ENCODE measurements at regions not wholly inside any gene's neighbourhood (a gene's known extent, or its start where the extent isn't known, plus 50 kb on each side); places are given as distances from the start of the nearest gene placed in this dataset.

DNA sequence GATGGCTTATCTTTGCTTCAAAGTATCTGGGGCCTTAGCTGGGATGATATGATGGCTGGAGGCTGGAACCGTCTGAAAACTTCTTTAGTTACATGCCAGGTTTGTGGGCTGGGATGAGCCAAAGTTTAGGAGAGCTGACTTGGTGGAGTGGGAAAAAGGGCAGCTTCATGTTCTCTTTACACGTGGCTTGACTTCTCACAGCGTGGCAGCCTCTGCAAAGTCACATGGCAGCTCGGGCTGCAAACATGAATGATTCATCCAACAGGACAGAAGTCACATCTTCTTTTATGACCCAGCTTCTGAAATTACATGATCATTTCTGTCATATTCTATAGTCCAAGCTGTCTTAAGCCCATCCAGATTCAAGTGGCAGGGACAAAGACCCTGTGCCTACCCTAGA lies 176.0 kb downstream of the OLFM4 start:
- Histone ChIP-seq H3K4me3 (ENCODE audit: low read depth, low read length) (no peak overlapping the region), H3K36me3 (ENCODE audit: control insufficient read depth, insufficient read depth, low read length) (no peaks in the 10 kb centered on the region), H3K27me3 (ENCODE audit: control insufficient read depth, insufficient read depth, low read length) (peaks cover 2% of the 10 kb centered on the region)
- DNase-seq (ENCODE audit: low read depth) (no peak), FAIRE-seq (no peak)
- TF ChIP-seq, protein P1, sequence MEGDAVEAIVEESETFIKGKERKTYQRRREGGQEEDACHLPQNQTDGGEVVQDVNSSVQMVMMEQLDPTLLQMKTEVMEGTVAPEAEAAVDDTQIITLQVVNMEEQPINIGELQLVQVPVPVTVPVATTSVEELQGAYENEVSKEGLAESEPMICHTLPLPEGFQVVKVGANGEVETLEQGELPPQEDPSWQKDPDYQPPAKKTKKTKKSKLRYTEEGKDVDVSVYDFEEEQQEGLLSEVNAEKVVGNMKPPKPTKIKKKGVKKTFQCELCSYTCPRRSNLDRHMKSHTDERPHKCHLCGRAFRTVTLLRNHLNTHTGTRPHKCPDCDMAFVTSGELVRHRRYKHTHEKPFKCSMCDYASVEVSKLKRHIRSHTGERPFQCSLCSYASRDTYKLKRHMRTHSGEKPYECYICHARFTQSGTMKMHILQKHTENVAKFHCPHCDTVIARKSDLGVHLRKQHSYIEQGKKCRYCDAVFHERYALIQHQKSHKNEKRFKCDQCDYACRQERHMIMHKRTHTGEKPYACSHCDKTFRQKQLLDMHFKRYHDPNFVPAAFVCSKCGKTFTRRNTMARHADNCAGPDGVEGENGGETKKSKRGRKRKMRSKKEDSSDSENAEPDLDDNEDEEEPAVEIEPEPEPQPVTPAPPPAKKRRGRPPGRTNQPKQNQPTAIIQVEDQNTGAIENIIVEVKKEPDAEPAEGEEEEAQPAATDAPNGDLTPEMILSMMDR (IDR thresholded peaks at IDR 0.05; ENCODE audit: insufficient read depth, low read length, severe bottlenecking): no peak

DNA sequence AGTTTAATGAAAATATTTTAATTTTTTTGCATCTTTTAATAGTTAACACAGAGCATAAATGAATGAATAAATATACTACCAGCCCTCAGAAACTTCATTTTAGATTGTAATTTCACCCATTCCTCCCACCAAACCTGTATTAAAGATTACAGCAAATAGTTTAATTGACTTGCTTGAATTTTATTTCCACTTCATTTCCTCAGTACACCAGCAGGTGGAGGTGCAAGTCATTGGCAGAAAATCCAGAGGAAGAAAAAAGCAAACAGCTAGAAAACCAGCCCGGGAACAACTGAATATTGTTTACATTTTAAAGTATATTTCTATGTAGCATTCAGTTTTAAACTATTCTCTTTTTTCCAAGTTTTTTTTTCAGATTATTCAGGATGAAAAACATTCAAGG lies 177.8 kb downstream of the OLFM4 start:
- peak; percentile 8 for DNase-seq (ENCODE audit: low read depth)

DNA sequence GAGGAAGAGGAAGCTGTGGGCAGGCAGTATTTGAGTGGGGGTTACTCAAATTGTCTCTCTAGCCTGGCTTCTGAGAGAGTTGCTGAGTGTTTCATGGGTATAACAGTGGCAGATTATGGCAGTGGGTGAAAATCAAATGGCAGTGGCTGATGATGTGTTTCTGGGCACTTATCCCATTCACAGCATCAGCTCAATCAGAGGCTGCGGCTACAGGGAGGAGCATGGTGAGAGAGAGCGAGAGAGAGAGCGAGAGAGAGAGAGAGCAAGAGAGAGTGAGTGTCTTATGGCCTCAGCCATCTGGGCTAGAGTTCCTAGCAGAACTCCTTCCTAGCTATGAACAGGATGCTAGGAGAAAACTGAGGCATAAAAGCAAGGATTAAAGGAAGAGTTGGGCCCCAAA lies 178.9 kb downstream of the OLFM4 start:
- no peaks in the 10 kb centered on the region for H3K27me3 ChIP-seq (ENCODE audit: control insufficient read depth, insufficient read depth, low read length)
- DNase-seq (ENCODE audit: low read depth) (no peak), FAIRE-seq (no peak)
- TF ChIP-seq, protein P1 (IDR thresholded peaks at IDR 0.05; ENCODE audit: insufficient read depth, low read length, severe bottlenecking): no peak
- H3K36me3 ChIP-seq (ENCODE audit: control insufficient read depth, insufficient read depth, low read length): no peaks in the 10 kb centered on the region
- H3K4me3 ChIP-seq (ENCODE audit: low read depth, low read length): no peak overlapping the region

More for the DNA sequence above, 177.8 kb downstream of the OLFM4 start:
- peaks cover 2% of the 10 kb centered on the region for H3K27me3 ChIP-seq (ENCODE audit: control insufficient read depth, insufficient read depth, low read length)
- TF ChIP-seq, protein P1 (IDR thresholded peaks at IDR 0.05; ENCODE audit: insufficient read depth, low read length, severe bottlenecking): peak; percentile 16
- FAIRE-seq: no peak
- no peak overlapping the region for H3K4me3 ChIP-seq (ENCODE audit: low read depth, low read length)
- H3K36me3 ChIP-seq (ENCODE audit: control insufficient read depth, insufficient read depth, low read length): no peaks in the 10 kb centered on the region

DNA sequence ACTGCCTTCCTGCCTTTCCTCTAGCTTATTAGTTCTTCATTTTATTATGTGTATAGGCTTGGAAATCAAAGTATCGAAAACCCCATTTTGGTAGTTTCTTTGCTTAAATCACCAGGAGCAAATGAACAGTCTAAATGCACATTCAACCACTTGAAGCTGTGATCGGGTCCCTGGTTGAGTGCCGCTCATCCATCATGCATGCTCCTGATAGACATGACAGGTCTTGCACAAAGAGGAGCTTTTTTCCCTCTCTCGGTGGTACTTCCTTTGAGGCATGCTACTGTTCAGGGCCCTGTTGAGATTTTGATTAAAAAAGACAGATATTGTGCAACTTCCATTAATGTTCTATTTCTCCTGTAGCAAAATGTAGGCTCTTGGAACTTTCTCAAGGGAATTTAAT lies 185.8 kb downstream of the OLFM4 start:
- TF ChIP-seq, protein P1 (IDR thresholded peaks at IDR 0.05; ENCODE audit: insufficient read depth, low read length, severe bottlenecking): no peak
- H3K4me3 ChIP-seq (ENCODE audit: low read depth, low read length): no peak overlapping the region
- FAIRE-seq (no peak), DNase-seq (ENCODE audit: low read depth) (no peak)
- no peaks in the 10 kb centered on the region for H3K36me3 ChIP-seq (ENCODE audit: control insufficient read depth, insufficient read depth, low read length)
- no peaks in the 10 kb centered on the region for H3K27me3 ChIP-seq (ENCODE audit: control insufficient read depth, insufficient read depth, low read length)

DNA sequence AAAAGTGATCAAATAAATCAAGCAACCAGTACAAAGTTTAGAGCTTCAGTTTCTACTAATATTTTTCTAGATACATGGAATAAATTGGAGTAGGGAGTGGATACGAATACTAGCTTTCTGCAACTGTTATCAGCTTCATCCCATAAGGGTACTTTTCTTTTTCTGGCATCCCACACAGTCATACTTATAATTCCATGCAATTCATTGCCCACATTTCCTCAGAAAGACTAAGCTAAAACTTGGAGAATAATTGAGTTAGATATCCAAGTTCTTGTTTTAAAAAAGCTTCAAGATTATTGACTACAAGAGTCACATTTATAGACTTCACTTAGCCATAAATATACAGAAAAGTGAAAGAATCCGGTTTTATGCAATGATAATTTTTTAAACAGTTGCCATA lies 186.9 kb downstream of the OLFM4 start:
- DNase-seq (ENCODE audit: low read depth): no peak
- Histone ChIP-seq H3K27me3 (ENCODE audit: control insufficient read depth, insufficient read depth, low read length) (no peaks in the 10 kb centered on the region), H3K36me3 (ENCODE audit: control insufficient read depth, insufficient read depth, low read length) (no peaks in the 10 kb centered on the region), H3K4me3 (ENCODE audit: low read depth, low read length) (no peak overlapping the region)
- TF ChIP-seq, protein P1 (IDR thresholded peaks at IDR 0.05; ENCODE audit: insufficient read depth, low read length, severe bottlenecking): no peak
- FAIRE-seq: no peak

DNA sequence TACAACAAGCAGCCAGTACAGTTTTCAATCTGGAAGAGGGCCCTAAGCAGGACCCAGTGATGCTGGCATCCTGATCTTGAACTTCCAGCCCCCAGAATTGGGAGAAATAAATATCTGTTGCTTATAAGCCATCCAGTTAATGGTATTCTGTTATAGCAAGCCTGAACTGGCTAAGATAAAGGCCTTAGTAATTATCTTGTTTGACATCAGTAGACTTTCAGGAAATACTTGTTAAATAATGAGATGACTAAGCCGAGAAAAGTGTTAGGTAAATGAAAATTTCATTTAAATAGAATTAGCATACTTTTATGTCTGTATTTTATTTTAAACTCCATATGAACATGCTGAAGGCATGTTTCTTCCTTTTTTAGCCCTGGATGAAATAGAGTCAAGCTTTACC lies 188.2 kb downstream of the OLFM4 start:
- Histone ChIP-seq H3K4me3 (ENCODE audit: low read depth, low read length) (no peak overlapping the region), H3K36me3 (ENCODE audit: control insufficient read depth, insufficient read depth, low read length) (no peaks in the 10 kb centered on the region), H3K27me3 (ENCODE audit: control insufficient read depth, insufficient read depth, low read length) (no peaks in the 10 kb centered on the region)
- DNase-seq (ENCODE audit: low read depth): peak; percentile 22
- TF ChIP-seq, protein P1 (IDR thresholded peaks at IDR 0.05; ENCODE audit: insufficient read depth, low read length, severe bottlenecking): no peak
- no peak for FAIRE-seq

Measured in bronchial epithelial cell (primary cell).